GM23248 (cell line): ENCODE measurements at regions not wholly inside any gene's neighbourhood (a gene's known extent, or its start where the extent isn't known, plus 50 kb on each side); places are given as distances from the start of the nearest gene placed in this dataset.

Experiments used
- EZH2 ChIP-seq: fragments of 200-600 bp; sonication (generic); IDR thresholded peaks from 2 replicates; pipeline ENCODE4 v1.6.1; 2018; ENCODE audit warnings: antibody characterized with exemption, mild to moderate bottlenecking; ENCODE audit not compliant: insufficient read depth, poor library complexity, severe bottlenecking
- EZH2phosphoT487 ChIP-seq: fragments of 200-600 bp; sonication (generic); IDR thresholded peaks from 2 replicates; pipeline ENCODE4 v1.6.1; 2018; ENCODE audit warnings: antibody characterized with exemption, moderate library complexity, mild to moderate bottlenecking, low read depth; ENCODE audit not compliant: insufficient read depth

DNA sequence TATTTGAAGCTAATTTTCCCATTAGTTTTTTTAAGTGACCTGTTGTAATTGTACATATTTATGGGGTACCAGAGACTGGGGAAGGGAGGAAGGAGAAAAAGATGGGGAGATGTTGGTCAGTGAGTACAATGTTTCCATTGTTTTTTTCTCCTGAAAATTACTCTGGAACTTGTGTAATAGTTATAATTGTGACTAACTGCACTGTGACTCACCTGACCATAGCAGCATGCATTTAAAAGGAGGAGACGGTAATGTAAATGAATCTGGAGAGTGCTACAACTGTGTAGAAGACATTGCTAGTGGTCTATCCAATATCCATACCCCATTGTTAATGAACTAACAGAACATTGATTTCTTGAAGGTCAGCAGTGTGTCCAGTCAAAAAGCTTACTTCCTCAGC, 133.4 kb downstream of the RFPL4B start:
- TF ChIP-seq EZH2phosphoT487 (no peak), EZH2 (no peak)
